ENCODE measurements at regions not wholly inside any gene's neighbourhood (a gene's known extent, or its start where the extent isn't known, plus 50 kb on each side); places are given as distances from the start of the nearest gene placed in this dataset.
"Not testable (repeated sequence)": the region's sequence is repeated elsewhere in the genome, so short reads cannot be mapped to it uniquely, and the experiment has no call there.

GRCh38 chr11:105381941-105382340 lies 227.9 kb upstream of the GRIA4 start:
- H3K4me3 ChIP-seq (ENCODE audit: low read depth, low read length), result no peak overlapping the region
- H3K79me2 ChIP-seq (ENCODE audit: control insufficient read depth, insufficient read depth, low read length, unreplicated experiment), result no peaks in the 10 kb centered on the region
- no peaks in the 10 kb centered on the region for H3K27me3 ChIP-seq (ENCODE audit: insufficient read depth, low read length)
- no peak overlapping the region for H2AFZ ChIP-seq (ENCODE audit: low read length, unreplicated experiment)
- no peaks in the 10 kb centered on the region for H3K36me3 ChIP-seq (ENCODE audit: insufficient read depth, low read length)
- H3K27ac ChIP-seq (ENCODE audit: low read depth, low read length), result no peak overlapping the region
- H3K4me1 ChIP-seq (ENCODE audit: control insufficient read depth, insufficient read depth, low read length, unreplicated experiment), result no peaks in the 10 kb centered on the region

- no peak overlapping the region for H2AFZ ChIP-seq (ENCODE audit: low read length, unreplicated experiment)
- no peaks in the 10 kb centered on the region for H3K36me3 ChIP-seq (ENCODE audit: insufficient read depth, low read length)
- H3K4me1 ChIP-seq (ENCODE audit: control insufficient read depth, insufficient read depth, low read length, unreplicated experiment), result no peaks in the 10 kb centered on the region
- H3K79me2 ChIP-seq (ENCODE audit: control insufficient read depth, insufficient read depth, low read length, unreplicated experiment), result no peaks in the 10 kb centered on the region
- H3K27me3 ChIP-seq (ENCODE audit: insufficient read depth, low read length), result no peaks in the 10 kb centered on the region
- H3K4me3 ChIP-seq (ENCODE audit: low read depth, low read length), result no peak overlapping the region
- no peak overlapping the region for H3K27ac ChIP-seq (ENCODE audit: low read depth, low read length)
These were observed 232.0 kb upstream of the GRIA4 start for GRCh38 chr11:105377870-105378269.

GRCh38 chr11:105372206-105372605 lies 232.6 kb upstream of the CARD18 start:
- Histone ChIP-seq H3K4me3 (ENCODE audit: low read depth, low read length) (no peak overlapping the region), H3K27me3 (ENCODE audit: insufficient read depth, low read length) (no peaks in the 10 kb centered on the region), H2AFZ (ENCODE audit: low read length, unreplicated experiment) (no peak overlapping the region), H3K27ac (ENCODE audit: low read depth, low read length) (no peak overlapping the region), H3K79me2 (ENCODE audit: control insufficient read depth, insufficient read depth, low read length, unreplicated experiment) (no peaks in the 10 kb centered on the region), H3K4me1 (ENCODE audit: control insufficient read depth, insufficient read depth, low read length, unreplicated experiment) (no peaks in the 10 kb centered on the region), H3K36me3 (ENCODE audit: insufficient read depth, low read length) (no peaks in the 10 kb centered on the region)

DNA sequence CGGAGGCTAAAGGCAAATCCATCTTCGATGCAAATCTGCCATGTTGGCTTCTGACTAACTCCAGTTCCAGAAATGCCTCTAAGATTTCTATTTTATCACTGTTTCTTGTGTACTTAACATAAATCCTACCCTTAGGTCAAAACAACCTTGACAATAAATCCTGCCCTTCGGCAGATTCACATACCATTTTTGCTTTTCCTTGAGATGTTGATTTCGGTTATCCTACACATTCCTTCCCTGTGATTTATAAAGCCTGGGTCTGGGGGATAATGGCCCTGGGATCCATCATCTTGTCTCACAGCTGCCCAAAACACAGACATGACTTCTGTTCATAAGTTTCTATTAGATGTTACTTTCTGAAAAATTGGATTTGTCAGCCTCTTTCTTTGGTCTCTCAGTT lies 231.7 kb upstream of the CARD18 start:
- Histone ChIP-seq H3K27me3 (ENCODE audit: insufficient read depth, low read length) (no peaks in the 10 kb centered on the region), H2AFZ (ENCODE audit: low read length, unreplicated experiment) (no peak overlapping the region), H3K36me3 (ENCODE audit: insufficient read depth, low read length) (no peaks in the 10 kb centered on the region), H3K4me3 (ENCODE audit: low read depth, low read length) (no peak overlapping the region), H3K4me1 (ENCODE audit: control insufficient read depth, insufficient read depth, low read length, unreplicated experiment) (no peaks in the 10 kb centered on the region), H3K27ac (ENCODE audit: low read depth, low read length) (no peak overlapping the region), H3K79me2 (ENCODE audit: control insufficient read depth, insufficient read depth, low read length, unreplicated experiment) (no peaks in the 10 kb centered on the region)

DNA sequence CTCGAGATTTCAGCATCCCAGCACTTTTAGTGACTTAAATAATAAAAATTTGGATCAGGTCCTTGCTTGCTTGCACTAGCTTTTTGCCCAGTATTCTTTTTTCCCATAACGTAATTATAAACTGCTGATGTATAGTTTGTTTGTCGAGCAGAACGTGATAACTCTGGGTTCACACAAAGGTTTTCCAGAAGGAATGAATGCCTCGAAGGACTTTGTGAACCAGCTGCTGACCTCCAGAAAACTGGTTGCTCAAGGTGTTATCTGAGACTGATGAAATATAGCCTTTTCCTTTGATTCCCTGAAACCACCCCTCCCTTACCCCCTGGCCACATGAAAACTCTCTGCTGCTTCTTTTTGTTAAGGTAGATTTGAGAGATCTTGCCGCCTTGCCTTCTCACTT lies 229.1 kb upstream of the CARD18 start:
- H3K27me3 ChIP-seq (ENCODE audit: insufficient read depth, low read length), result no peaks in the 10 kb centered on the region
- H3K36me3 ChIP-seq (ENCODE audit: insufficient read depth, low read length), result no peaks in the 10 kb centered on the region
- H2AFZ ChIP-seq (ENCODE audit: low read length, unreplicated experiment), result no peak overlapping the region
- no peaks in the 10 kb centered on the region for H3K79me2 ChIP-seq (ENCODE audit: control insufficient read depth, insufficient read depth, low read length, unreplicated experiment)
- H3K4me1 ChIP-seq (ENCODE audit: control insufficient read depth, insufficient read depth, low read length, unreplicated experiment), result no peaks in the 10 kb centered on the region
- H3K4me3 ChIP-seq (ENCODE audit: low read depth, low read length), result no peak overlapping the region
- no peak overlapping the region for H3K27ac ChIP-seq (ENCODE audit: low read depth, low read length)

GRCh38 chr11:105367129-105367528 lies 227.6 kb upstream of the CARD18 start:
- Histone ChIP-seq H3K4me1 (ENCODE audit: control insufficient read depth, insufficient read depth, low read length, unreplicated experiment) (no peaks in the 10 kb centered on the region), H2AFZ (ENCODE audit: low read length, unreplicated experiment) (no peak overlapping the region), H3K27ac (ENCODE audit: low read depth, low read length) (no peak overlapping the region), H3K27me3 (ENCODE audit: insufficient read depth, low read length) (no peaks in the 10 kb centered on the region), H3K79me2 (ENCODE audit: control insufficient read depth, insufficient read depth, low read length, unreplicated experiment) (no peaks in the 10 kb centered on the region), H3K4me3 (ENCODE audit: low read depth, low read length) (no peak overlapping the region), H3K36me3 (ENCODE audit: insufficient read depth, low read length) (no peaks in the 10 kb centered on the region)

DNA sequence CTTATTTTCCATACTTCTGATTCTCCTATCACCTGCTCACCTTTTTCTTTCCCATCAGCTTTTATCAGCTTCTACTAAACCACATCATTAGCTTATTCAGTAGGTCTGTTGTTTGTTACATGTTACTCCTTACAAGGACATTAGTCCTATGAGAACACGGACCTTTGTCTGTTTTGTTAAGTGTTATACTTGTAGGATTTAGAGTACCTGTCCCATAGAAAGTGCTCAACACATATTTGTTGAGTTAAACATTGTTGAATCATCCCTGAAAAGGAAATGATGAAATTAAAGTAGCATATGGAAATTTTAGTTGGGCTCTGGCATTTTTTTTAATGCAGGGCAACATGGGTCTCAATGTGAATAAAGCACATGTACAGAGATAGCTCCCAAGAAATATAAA lies 222.1 kb upstream of the CARD18 start:
- H3K4me1 ChIP-seq (ENCODE audit: control insufficient read depth, insufficient read depth, low read length, unreplicated experiment), result no peaks in the 10 kb centered on the region
- no peak overlapping the region for H2AFZ ChIP-seq (ENCODE audit: low read length, unreplicated experiment)
- no peaks in the 10 kb centered on the region for H3K36me3 ChIP-seq (ENCODE audit: insufficient read depth, low read length)
- H3K79me2 ChIP-seq (ENCODE audit: control insufficient read depth, insufficient read depth, low read length, unreplicated experiment), result no peaks in the 10 kb centered on the region
- H3K4me3 ChIP-seq (ENCODE audit: low read depth, low read length), result no peak overlapping the region
- H3K27ac ChIP-seq (ENCODE audit: low read depth, low read length), result no peak overlapping the region
- no peaks in the 10 kb centered on the region for H3K27me3 ChIP-seq (ENCODE audit: insufficient read depth, low read length)

DNA sequence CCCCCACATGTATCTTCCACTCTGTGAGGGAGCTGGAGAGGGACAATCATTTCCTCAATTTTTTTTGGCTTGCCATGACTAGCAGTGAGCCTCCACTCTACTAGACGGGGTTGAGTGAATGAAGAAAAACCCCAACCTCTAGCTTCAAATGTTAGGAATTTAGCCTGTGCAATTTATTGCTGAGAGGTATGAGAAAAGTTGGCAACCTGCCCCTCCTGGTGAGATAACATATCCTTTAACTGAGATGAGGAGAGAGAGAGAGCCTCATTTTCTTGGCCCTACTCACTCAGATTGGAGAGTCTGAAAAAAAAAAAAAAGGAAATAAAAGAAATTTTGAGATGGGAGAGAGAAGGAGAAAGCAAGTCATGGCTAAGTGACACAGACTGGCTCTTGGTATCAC lies 218.2 kb upstream of the CARD18 start:
- Histone ChIP-seq H3K4me1 (ENCODE audit: control insufficient read depth, insufficient read depth, low read length, unreplicated experiment) (no peaks in the 10 kb centered on the region), H2AFZ (ENCODE audit: low read length, unreplicated experiment) (no peak overlapping the region), H3K27me3 (ENCODE audit: insufficient read depth, low read length) (no peaks in the 10 kb centered on the region), H3K27ac (ENCODE audit: low read depth, low read length) (no peak overlapping the region), H3K36me3 (ENCODE audit: insufficient read depth, low read length) (no peaks in the 10 kb centered on the region), H3K79me2 (ENCODE audit: control insufficient read depth, insufficient read depth, low read length, unreplicated experiment) (no peaks in the 10 kb centered on the region), H3K4me3 (ENCODE audit: low read depth, low read length) (no peak overlapping the region)

DNA sequence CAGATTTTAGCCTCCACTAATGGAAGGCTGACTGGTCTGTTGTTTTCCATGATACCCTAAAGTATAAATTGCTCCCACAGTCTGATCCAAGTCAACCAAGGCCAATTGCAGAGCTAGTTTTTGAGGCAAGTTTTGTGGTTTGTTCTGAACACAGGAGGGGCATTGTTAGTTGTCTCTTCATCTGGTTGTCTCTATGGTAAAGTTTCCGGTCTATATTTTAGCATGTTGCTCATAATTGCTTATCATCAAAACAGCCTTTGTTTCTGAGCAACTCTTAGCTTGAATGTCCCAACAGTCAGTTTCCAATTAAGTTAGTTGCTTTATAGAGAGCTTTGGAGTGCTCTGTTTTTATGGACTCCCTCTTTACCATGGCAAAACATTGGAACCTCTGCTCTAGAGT lies 217.6 kb upstream of the CARD18 start:
- Histone ChIP-seq H2AFZ (ENCODE audit: low read length, unreplicated experiment) (no peak overlapping the region), H3K4me3 (ENCODE audit: low read depth, low read length) (no peak overlapping the region), H3K36me3 (ENCODE audit: insufficient read depth, low read length) (no peaks in the 10 kb centered on the region), H3K4me1 (ENCODE audit: control insufficient read depth, insufficient read depth, low read length, unreplicated experiment) (no peaks in the 10 kb centered on the region), H3K27ac (ENCODE audit: low read depth, low read length) (no peak overlapping the region), H3K27me3 (ENCODE audit: insufficient read depth, low read length) (no peaks in the 10 kb centered on the region), H3K79me2 (ENCODE audit: control insufficient read depth, insufficient read depth, low read length, unreplicated experiment) (no peaks in the 10 kb centered on the region)

DNA sequence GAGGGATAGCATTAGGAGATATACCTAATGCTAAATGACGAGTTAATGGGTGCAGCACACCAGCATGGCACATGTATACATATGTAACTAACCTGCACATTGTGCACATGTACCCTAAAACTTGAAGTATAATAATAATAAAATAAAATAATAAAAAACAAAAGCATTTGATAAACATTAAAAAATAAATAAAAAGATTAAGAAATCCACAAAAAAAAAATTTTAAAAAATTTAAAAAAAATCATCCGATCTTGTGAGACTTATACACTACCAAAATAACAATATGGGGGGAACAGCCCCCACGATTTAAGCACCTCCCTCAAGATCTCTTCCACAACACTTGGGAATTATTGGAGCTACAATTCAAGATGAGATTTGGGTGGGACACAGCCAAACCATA lies 210.3 kb upstream of the CARD18 start:
- H3K27ac ChIP-seq (ENCODE audit: low read depth, low read length); H3K79me2 ChIP-seq (ENCODE audit: control insufficient read depth, insufficient read depth, low read length, unreplicated experiment); H3K4me3 ChIP-seq (ENCODE audit: low read depth, low read length); H3K36me3 ChIP-seq (ENCODE audit: insufficient read depth, low read length); H3K4me1 ChIP-seq (ENCODE audit: control insufficient read depth, insufficient read depth, low read length, unreplicated experiment); H2AFZ ChIP-seq (ENCODE audit: low read length, unreplicated experiment); H3K27me3 ChIP-seq (ENCODE audit: insufficient read depth, low read length): not testable (repeated sequence)

DNA sequence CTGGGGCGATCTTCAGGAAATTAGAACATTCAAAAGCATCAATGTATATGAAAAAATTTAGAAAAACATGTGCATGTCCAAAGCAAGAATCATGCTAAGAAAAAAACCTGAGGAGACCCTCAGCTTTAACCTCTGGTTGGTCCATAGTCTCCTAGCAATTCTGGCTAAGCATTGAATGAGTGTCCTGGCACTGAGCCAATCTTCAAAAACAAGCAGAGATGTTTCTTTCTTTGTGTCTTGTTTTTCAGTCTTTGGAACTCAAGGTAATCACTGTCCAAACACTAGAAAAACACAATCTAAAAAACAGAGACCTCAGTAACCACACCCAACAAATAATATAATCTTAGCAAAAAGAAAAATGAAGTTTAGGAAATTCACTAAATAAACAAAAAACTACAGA lies 205.4 kb upstream of the CARD18 start:
- H3K4me1 ChIP-seq (ENCODE audit: control insufficient read depth, insufficient read depth, low read length, unreplicated experiment), result no peaks in the 10 kb centered on the region
- H3K79me2 ChIP-seq (ENCODE audit: control insufficient read depth, insufficient read depth, low read length, unreplicated experiment), result no peaks in the 10 kb centered on the region
- no peak overlapping the region for H3K4me3 ChIP-seq (ENCODE audit: low read depth, low read length)
- H3K36me3 ChIP-seq (ENCODE audit: insufficient read depth, low read length), result no peaks in the 10 kb centered on the region
- H3K27me3 ChIP-seq (ENCODE audit: insufficient read depth, low read length), result no peaks in the 10 kb centered on the region
- no peak overlapping the region for H2AFZ ChIP-seq (ENCODE audit: low read length, unreplicated experiment)
- H3K27ac ChIP-seq (ENCODE audit: low read depth, low read length), result no peak overlapping the region

Data from ACC112 (cell line).